ENCODE measurements at regions not wholly inside any gene's neighbourhood (a gene's known extent, or its start where the extent isn't known, plus 50 kb on each side); places are given as distances from the start of the nearest gene placed in this dataset.

- TF ChIP-seq CTCF (IDR thresholded peaks at IDR 0.05; ENCODE audit: low read depth, low read length) (no peak), POLR2A (IDR thresholded peaks at IDR 0.05; ENCODE audit: extremely low read depth, insufficient read length) (no peak), MAX (IDR thresholded peaks at IDR 0.05; ENCODE audit: low read depth, low read length) (no peak)
These were observed 58.1 kb upstream of the RBFOX2 start for GRCh38 chr22:36086629-36087254.

Measured in NB4 (cell line).